A549 (cell line): ENCODE measurements at regions not wholly inside any gene's neighbourhood (a gene's known extent, or its start where the extent isn't known, plus 50 kb on each side); places are given as distances from the start of the nearest gene placed in this dataset.

Experiments
- ATAC-seq, 2 experiments: fragments of 200-7000 bp in 1 of 2; fragments of >200 bp in 1 of 2; cut with Nextera tagmentation in 1 of 2; cut with Tn5 transposase in 1 of 2; 3 replicates each; pipeline versions ENCODE4 v1.8.0 to v1.9.1; 2018 to 2020; ENCODE audit warnings: mild to moderate bottlenecking in 1 of 2, moderate library complexity in 1 of 2
- CTCF ChIA-PET: fragments of 300-600 bp; sonication (Branson Sonifier 250); formaldehyde crosslinking; extraction: SDS; loops from one replicate; lab custom pipeline; 2021; ENCODE audit warnings: antibody characterized with exemption, inconsistent platforms; lab: Yijun Ruan, JAX
- POLR2A ChIA-PET: fragments of 350-600 bp; formaldehyde crosslinking; extraction: SDS; loops from one replicate; lab custom pipeline; 2021; ENCODE audit warnings: antibody characterized with exemption, inconsistent platforms; lab: Yijun Ruan, JAX
- DNase-seq, 2 experiments: peaks; one replicate each; pipeline versions ENCODE4 v3.0.0 to v3.0.0-alpha.2; 2011 to 2016; ENCODE audit warnings: low read depth in 1 of 2, low spot score in 1 of 2
- FAIRE-seq: peaks from 2 replicates; lab custom pipeline; 2011; peaks lifted over from hg19 to GRCh38; lab: Jason Lieb, UNC
- H3K27ac ChIP-seq, 2 experiments: fragments of >200 bp; sonication (Bioruptor Twin); formaldehyde crosslinking; 3 replicates each; pipeline ENCODE4 v1.5.1; 2016 to 2017
- H3K4me1 ChIP-seq: fragments of >200 bp; sonication (Bioruptor Twin); formaldehyde crosslinking; 3 replicates; pipeline ENCODE4 v1.6.1; 2016
- H3K4me2 ChIP-seq: fragments of >200 bp; sonication (Bioruptor Twin); formaldehyde crosslinking; 3 replicates; pipeline ENCODE4 v1.6.1; 2016
- H3K4me3 ChIP-seq: fragments of >200 bp; sonication (Bioruptor Twin); formaldehyde crosslinking; 3 replicates; pipeline ENCODE4 v1.5.1; 2016
- H3K9me3 ChIP-seq: fragments of >200 bp; sonication (Bioruptor Twin); formaldehyde crosslinking; 3 replicates; pipeline ENCODE4 v1.6.1; 2016
- CBX8 ChIP-seq: fragments of 200-600 bp; sonication (generic); IDR thresholded peaks from 2 replicates; pipeline ENCODE4 v1.6.1; 2016
- CHD2 ChIP-seq: fragments of 150-350 bp; IDR thresholded peaks from 2 replicates; pipeline ENCODE4 v1.6.1; 2014; ENCODE audit warnings: low read length; ENCODE audit not compliant: partially characterized antibody
- CHD4 ChIP-seq: fragments of 200-600 bp; sonication (generic); IDR thresholded peaks from 2 replicates; pipeline ENCODE4 v1.6.1; 2016; ENCODE audit warnings: antibody characterized with exemption, mild to moderate bottlenecking, borderline replicate concordance
- ELK1 ChIP-seq: fragments of 150-350 bp; IDR thresholded peaks from 2 replicates; pipeline ENCODE4 v1.6.1; 2014; ENCODE audit warnings: low read depth, mild to moderate bottlenecking, low read length
- EP300 ChIP-seq, 2 experiments: fragments of >200 bp; sonication (Bioruptor Twin); formaldehyde crosslinking; IDR thresholded peaks; 2 replicates in 1 of 2; 3 replicates in 1 of 2; pipeline ENCODE4 v1.6.1; 2016 to 2017
- ESRRA ChIP-seq: fragments of 150-350 bp; IDR thresholded peaks from 2 replicates; pipeline ENCODE4 v1.6.1; 2014; ENCODE audit warnings: mild to moderate bottlenecking, low read length, borderline replicate concordance
- GATA3 ChIP-seq: IDR thresholded peaks from 2 replicates; pipeline ENCODE4 v1.6.1; 2012; ENCODE audit warnings: borderline replicate concordance
- HDAC2 ChIP-seq: fragments of 200-600 bp; sonication (generic); IDR thresholded peaks from 2 replicates; pipeline ENCODE4 v1.6.1; 2016
- KDM5A ChIP-seq: fragments of 200-600 bp; sonication (generic); IDR thresholded peaks from 2 replicates; pipeline ENCODE4 v1.6.1; 2016; ENCODE audit warnings: antibody characterized with exemption, mild to moderate bottlenecking
- MAX ChIP-seq: IDR thresholded peaks from 2 replicates; pipeline ENCODE4 v1.6.1; 2012
- MAZ ChIP-seq: fragments of 150-350 bp; IDR thresholded peaks from 2 replicates; pipeline ENCODE4 v1.6.1; 2014; ENCODE audit warnings: antibody characterized with exemption, low read depth, low read length, borderline replicate concordance
- PBX3 ChIP-seq: IDR thresholded peaks from 2 replicates; pipeline ENCODE4 v1.6.1; 2012
- PHF8 ChIP-seq: fragments of 200-600 bp; sonication (generic); IDR thresholded peaks from 2 replicates; pipeline ENCODE4 v1.6.1; 2016; ENCODE audit warnings: low read depth, mild to moderate bottlenecking, antibody characterized with exemption, moderate library complexity, borderline replicate concordance
- POLR2A ChIP-seq: IDR thresholded peaks from 2 replicates; pipeline ENCODE4 v1.6.1; 2012; ENCODE audit warnings: mild to moderate bottlenecking, low read length
- POLR2AphosphoS2 ChIP-seq: conservative IDR thresholded peaks from 2 replicates; pipeline ENCODE4 v1.6.1; 2012; ENCODE audit warnings: low read length, improper control_type of control experiment, inconsistent platforms
- RARB ChIP-seq: fragments of 250-450 bp; sonication (Bioruptor Pico); IDR thresholded peaks from 2 replicates; pipeline ENCODE4 v1.8.0; 2021; ENCODE audit warnings: mild to moderate bottlenecking, moderate library complexity
- SMC3 ChIP-seq: fragments of >200 bp; sonication (Bioruptor Twin); formaldehyde crosslinking; IDR thresholded peaks from 3 replicates; pipeline ENCODE4 v1.6.1; 2018; ENCODE audit warnings: inconsistent platforms
- ZC3H11A ChIP-seq: fragments of 450-650 bp; IDR thresholded peaks from 2 replicates; pipeline ENCODE4 v1.6.1; 2014; ENCODE audit warnings: antibody characterized with exemption, mild to moderate bottlenecking
- WGBS: methylation state at CpG from one replicate; pipeline ENCODE4 v1.1.6; 2017; ENCODE audit errors: missing lambda C conversion rate; 5-methylcytosine and 5-hydroxymethylcytosine counted together
- TF ChIP-seq, protein P1 (sequence below): fragments of >200 bp; sonication (Bioruptor Twin); formaldehyde crosslinking; IDR thresholded peaks from 3 replicates; pipeline ENCODE4 v1.5.1; 2016
- TF ChIP-seq, protein P2 (sequence below): fragments of 250-450 bp; sonication (Bioruptor Pico); IDR thresholded peaks from 2 replicates; pipeline ENCODE4 v1.5.0; 2020; ENCODE audit warnings: low read depth, mild to moderate bottlenecking, moderate library complexity

DNA sequence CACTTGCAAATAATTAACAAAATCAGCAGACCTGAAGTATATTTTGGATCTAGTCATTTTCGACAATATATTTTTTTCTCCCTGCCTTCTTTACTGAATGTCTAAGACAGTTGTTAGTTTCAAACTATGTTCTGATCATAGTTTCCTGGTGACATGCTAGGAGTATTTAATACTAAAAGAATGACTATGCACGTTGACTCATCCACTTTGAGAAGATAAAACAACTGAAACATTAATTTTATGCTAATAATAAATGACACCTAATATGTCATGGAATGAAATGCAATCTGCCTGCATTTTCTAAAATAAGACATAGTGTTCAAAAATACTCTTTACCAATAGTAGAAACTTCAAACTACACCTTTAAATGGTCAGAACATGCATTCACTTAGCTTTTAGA is 2123.7 kb upstream of the C9orf72 start:
- CTCF ChIA-PET, result no interaction called here
- DNase-seq (no peak), ATAC-seq (no peak), FAIRE-seq (no peak)
- H3K4me1 ChIP-seq, result no peaks in the 10 kb centered on the region
- no peak overlapping the region for H3K27ac ChIP-seq
- no peak overlapping the region for H3K4me3 ChIP-seq
- no peak for TF ChIP-seq CHD2
- TF ChIP-seq MAX, result no peak
- no peak overlapping the region for H3K4me2 ChIP-seq
- POLR2A ChIA-PET, result no interaction called here
- H3K9me3 ChIP-seq, result no peaks in the 10 kb centered on the region
- 10% methylated on average over 2 of the region's 2 CpGs for WGBS

DNA sequence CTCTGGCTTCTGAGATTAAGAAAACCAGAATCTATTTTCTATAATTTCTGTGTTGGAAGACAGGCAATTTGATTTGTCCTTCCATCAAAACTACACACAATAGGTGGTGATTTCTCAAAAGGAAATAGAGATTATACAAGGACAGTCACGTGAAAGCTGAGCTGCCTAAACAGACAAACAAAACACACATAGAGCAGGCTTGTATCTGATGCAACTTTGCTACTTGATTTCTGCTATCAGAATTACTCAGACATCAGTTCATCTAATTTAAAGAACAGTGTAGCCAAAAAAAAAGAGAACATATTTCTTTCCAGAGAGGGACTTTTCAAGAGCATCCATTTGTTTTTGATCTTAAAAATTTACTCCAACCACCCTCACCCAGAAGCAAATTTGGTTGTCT is 2128.3 kb upstream of the C9orf72 start:
- no peak overlapping the region for H3K27ac ChIP-seq
- TF ChIP-seq PHF8 (no peak), SMC3 (no peak), PBX3 (no peak), HDAC2 (no peak), CBX8 (no peak), ZC3H11A (no peak), MAZ (no peak), ELK1 (no peak), POLR2AphosphoS2 (no peak), RARB (CRISPR knock-in tag) (no peak), GATA3 (no peak), EP300 (IDR thresholded peaks at IDR 0.05) (no peak)
- TF ChIP-seq, protein P1, sequence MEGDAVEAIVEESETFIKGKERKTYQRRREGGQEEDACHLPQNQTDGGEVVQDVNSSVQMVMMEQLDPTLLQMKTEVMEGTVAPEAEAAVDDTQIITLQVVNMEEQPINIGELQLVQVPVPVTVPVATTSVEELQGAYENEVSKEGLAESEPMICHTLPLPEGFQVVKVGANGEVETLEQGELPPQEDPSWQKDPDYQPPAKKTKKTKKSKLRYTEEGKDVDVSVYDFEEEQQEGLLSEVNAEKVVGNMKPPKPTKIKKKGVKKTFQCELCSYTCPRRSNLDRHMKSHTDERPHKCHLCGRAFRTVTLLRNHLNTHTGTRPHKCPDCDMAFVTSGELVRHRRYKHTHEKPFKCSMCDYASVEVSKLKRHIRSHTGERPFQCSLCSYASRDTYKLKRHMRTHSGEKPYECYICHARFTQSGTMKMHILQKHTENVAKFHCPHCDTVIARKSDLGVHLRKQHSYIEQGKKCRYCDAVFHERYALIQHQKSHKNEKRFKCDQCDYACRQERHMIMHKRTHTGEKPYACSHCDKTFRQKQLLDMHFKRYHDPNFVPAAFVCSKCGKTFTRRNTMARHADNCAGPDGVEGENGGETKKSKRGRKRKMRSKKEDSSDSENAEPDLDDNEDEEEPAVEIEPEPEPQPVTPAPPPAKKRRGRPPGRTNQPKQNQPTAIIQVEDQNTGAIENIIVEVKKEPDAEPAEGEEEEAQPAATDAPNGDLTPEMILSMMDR, result no peak
- TF ChIP-seq, protein P2, sequence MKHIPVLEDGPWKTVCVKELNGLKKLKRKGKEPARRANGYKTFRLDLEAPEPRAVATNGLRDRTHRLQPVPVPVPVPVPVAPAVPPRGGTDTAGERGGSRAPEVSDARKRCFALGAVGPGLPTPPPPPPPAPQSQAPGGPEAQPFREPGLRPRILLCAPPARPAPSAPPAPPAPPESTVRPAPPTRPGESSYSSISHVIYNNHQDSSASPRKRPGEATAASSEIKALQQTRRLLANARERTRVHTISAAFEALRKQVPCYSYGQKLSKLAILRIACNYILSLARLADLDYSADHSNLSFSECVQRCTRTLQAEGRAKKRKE (CRISPR knock-in tag), result no peak
- TF ChIP-seq, all 56 proteins: peak for 0
- ChIA-PET POLR2A (no interaction called here), CTCF (no interaction called here)
- Histone ChIP-seq H3K4me2 (no peak overlapping the region), H3K4me1 (no peaks in the 10 kb centered on the region), H3K9me3 (no peaks in the 10 kb centered on the region), H3K4me3 (no peak overlapping the region)
- DNase-seq (no peak), FAIRE-seq (no peak), ATAC-seq (no peak)
- 0% methylated on average over 1 of the region's 1 CpG for WGBS

DNA sequence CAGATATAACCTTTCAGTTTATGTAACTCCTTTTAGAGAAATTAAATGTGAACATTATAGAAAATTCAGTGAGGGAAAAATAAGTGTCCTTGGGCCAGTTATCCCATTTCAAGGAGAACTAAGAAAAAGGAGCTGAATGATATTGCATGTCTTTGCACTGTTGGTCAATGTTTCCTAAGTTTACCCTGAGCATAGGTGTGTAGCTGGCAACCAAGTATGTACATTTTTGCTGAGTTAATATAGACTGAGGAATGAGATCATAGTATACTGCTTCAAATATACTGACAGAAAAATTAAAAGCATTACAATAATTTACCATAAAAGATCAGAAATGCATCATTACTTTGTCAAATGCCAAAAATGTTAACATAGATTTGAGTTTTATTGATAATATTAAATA is 2128.7 kb upstream of the C9orf72 start:
- TF ChIP-seq KDM5A, result no peak
- TF ChIP-seq ESRRA, result no peak
- no peak for TF ChIP-seq CHD4
- TF ChIP-seq POLR2A, result no peak
- TF ChIP-seq, all 56 proteins: peak for 0
- Histone ChIP-seq H3K4me2 (no peak overlapping the region), H3K9me3 (no peaks in the 10 kb centered on the region), H3K4me1 (no peaks in the 10 kb centered on the region), H3K27ac (no peak overlapping the region), H3K4me3 (no peak overlapping the region)
- ChIA-PET POLR2A (no interaction called here), CTCF (no interaction called here)
- FAIRE-seq, result peak; percentile 7
- DNase-seq, result no peak
- ATAC-seq, result no peak
